A549 (cell line): ENCODE measurements at regions not wholly inside any gene's neighbourhood (a gene's known extent, or its start where the extent isn't known, plus 50 kb on each side); places are given as distances from the start of the nearest gene placed in this dataset.

Experiments
- CBX8 ChIP-seq: fragments of 200-600 bp; sonication (generic); IDR thresholded peaks from 2 replicates; pipeline ENCODE4 v1.6.1; 2016
- CTCF ChIP-seq: fragments of >200 bp; sonication (Bioruptor Twin); formaldehyde crosslinking; IDR thresholded peaks from 3 replicates; pipeline ENCODE4 v1.5.1; 2016
- ELK1 ChIP-seq: fragments of 150-350 bp; IDR thresholded peaks from 2 replicates; pipeline ENCODE4 v1.6.1; 2014; ENCODE audit warnings: low read depth, mild to moderate bottlenecking, low read length
- NFE2L2 ChIP-seq: fragments of 150-350 bp; conservative IDR thresholded peaks from 2 replicates; pipeline ENCODE4 v1.6.1; 2014; ENCODE audit warnings: low read length
- POLR2A ChIP-seq: IDR thresholded peaks from 2 replicates; pipeline ENCODE4 v1.6.1; 2012; ENCODE audit warnings: mild to moderate bottlenecking, low read length
- RFX5 ChIP-seq: fragments of 450-650 bp; IDR thresholded peaks from 2 replicates; pipeline ENCODE4 v1.7.1; 2014; ENCODE audit warnings: antibody characterized with exemption, mild to moderate bottlenecking, moderate library complexity
- SREBF2 ChIP-seq: fragments of 450-650 bp; IDR thresholded peaks from 2 replicates; pipeline ENCODE4 v1.6.1; 2014; ENCODE audit warnings: mild to moderate bottlenecking, moderate library complexity
- USF2 ChIP-seq: fragments of 450-650 bp; IDR thresholded peaks from 2 replicates; pipeline ENCODE4 v1.6.1; 2014; ENCODE audit warnings: antibody characterized with exemption

- TF ChIP-seq ELK1 = no peak
- TF ChIP-seq POLR2A = no peak
- TF ChIP-seq CTCF = no peak
- TF ChIP-seq USF2 = no peak
- TF ChIP-seq RFX5 = no peak
- no peak for TF ChIP-seq CBX8
- no peak for TF ChIP-seq SREBF2
- TF ChIP-seq NFE2L2 = no peak
Measured at GRCh38 chr22:47678048-47678447, 915.6 kb downstream of the TBC1D22A start.
